HG02763 (cell line): ENCODE measurements at regions not wholly inside any gene's neighbourhood (a gene's known extent, or its start where the extent isn't known, plus 50 kb on each side); places are given as distances from the start of the nearest gene placed in this dataset.

Experiments used
- ATAC-seq: cut with Tn5 transposase; IDR thresholded peaks from one replicate; pipeline ENCODE4 v1.9.1; 2021; ENCODE audit warnings: mild to moderate bottlenecking, moderate library complexity; ENCODE audit not compliant: unreplicated experiment

DNA sequence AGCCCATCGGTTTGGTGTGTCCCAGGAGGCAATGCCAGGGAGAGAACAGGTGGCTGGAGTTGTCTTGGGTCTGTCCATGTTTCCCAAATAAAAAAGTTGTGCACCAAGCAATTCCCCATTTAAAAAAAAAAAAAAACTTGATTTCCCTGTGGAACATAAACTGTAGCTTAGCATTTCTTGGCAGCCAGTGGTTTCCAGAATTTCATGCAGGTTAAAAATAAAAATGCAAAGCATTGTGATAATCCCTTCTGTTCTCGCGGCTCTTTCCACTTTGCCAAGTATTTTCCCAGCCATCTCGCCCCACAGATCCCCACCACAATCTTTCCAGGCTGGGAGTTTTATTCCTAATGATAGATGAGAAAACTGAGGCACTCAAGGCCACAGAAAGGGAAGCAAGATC is 51.4 kb upstream of the MSX1 start:
- ATAC-seq: no peak

DNA sequence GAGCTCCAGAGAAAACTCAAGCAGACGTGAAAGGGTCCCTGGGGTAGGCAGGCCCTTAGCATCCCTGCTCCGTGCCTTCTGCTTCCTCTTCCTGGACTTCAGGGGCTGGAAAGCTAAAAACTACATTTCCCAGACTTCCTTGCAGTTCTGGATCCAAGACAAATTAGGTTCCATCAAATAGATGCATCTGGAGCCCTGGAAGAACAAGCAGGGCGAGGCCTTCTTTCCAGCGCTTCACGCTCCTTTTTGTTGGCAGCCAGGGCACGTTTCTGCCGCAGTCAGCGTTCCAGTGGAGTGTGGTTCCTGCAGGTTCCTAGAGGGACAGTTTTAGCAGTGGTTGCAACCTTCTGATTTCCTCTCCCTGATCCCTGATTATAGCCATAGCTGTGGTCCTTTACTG is 53.6 kb upstream of the MSX1 start:
- no peak for ATAC-seq

DNA sequence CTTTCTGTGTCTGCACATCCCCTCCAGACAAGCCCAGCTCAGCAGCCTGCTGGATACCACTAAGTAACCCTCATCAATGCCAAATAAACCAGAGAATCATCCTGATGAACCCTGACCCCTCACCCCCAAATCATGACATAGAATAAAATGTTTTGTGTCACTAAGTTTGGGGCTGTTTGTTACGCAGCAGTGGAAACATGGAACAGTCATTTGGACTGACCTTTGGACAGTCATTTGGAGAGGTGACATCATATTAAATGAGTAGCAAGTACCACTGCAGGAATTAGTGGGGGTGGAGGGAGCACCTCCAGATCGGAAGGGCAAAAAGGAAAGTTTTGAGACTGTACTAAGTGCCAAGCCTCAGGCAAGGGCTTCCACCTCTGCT is 55.6 kb upstream of the MSX1 start:
- no peak for ATAC-seq

DNA sequence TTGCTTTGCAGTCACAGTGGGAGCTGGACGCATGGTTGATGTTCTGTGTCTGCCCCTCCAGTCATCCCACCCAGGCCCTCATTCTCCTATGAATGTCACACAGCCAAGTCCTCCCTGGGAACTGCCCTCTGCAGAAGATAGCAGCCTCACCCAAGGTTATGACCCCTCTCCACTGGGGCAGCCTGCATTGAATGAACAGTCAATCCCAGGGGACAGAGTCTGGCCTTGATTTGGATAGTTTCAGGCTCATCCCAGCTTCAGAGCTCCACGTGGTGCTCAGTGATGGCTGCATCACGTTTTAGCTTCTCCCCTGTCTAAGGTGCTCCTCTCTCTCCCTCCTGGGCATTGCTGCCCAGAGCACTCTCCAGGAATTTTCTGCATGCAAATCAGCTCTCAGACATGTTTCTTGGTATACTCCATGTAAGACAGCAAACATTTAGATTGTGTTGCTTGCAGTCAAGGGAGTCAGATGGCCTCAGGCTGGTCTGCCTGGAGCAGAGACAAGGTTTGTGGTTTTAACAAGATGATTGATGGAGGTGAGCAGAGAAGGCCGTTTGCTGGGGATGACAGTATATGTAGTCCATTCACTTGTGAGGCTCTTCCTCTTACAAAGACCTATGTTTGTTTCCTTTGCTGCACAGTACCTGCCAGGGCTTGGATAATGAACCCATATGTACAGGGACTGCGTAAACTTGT is 56.1 kb upstream of the MSX1 start:
- no peak for ATAC-seq

DNA sequence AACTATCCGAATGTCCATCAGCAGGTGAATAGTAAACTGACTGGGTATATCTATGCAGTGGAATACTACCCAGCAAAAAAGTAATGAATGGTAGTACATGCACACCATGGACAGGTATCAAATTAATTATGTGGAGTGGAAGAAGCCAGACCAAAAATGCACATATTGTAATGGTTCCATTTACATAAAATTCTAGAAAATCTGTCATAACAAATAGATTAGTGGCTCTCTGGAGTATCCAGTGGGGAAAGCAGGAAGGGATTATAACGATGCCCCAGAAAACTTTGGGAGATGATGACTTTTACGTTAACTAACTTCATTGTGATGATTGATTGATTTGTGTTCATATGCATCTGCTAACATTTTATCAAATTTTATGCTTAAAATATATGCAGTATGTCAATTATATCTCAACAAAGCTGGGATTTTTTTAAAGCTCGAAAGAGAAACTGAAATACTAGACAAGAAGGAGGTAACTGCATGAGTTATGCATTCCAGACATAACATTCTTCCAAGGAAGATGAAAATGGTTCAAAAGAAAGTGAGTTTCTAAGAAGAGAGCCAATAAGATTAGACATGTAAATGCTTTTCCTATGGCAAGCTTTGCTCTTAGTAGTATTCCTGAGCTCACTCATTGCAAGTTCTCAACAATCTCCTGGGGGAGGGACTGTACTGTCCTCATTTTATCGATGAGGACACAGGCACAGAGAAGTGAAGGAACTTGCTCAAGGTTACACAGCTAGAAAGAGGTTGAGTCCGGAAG is 58.6 kb upstream of the MSX1 start:
- no peak for ATAC-seq

DNA sequence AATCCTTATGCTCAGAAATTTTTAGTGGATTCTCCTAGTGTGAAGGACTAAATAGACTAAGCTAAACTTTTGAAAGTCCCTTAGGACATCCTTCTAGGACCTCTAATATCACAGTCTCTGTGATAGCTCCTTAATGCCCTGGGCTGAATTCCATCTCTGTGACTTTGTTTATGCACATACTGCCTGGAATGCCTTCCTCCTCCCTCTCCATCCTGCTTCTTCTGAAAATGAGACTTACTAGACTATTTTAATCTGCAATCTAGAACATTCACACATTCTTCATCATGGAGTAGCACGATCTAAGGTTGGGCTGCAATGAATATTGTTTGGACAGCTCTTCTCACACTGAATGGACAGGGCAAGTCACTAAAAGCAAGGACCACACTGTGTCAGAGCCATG is 65.0 kb upstream of the MSX1 start:
- ATAC-seq: no peak

DNA sequence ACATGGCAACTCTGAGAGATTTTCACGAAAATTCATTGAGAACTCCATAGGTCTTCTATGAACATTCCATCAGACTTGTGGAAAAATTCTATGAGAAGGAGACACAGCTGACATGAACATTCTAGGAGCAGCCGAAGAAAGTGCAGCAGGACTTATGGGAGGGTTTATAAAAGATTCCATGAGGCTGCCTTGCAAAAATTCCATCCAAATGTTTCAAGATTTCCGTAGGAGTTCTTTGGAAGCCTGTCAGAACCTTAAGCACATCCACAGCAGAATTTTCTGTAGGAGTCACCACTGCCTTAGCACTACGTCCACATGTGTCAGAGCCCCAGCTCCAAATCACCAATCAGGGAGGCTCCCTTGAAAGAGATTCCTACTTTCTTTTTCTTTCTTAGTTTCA is 67.0 kb upstream of the MSX1 start:
- ATAC-seq: no peak

DNA sequence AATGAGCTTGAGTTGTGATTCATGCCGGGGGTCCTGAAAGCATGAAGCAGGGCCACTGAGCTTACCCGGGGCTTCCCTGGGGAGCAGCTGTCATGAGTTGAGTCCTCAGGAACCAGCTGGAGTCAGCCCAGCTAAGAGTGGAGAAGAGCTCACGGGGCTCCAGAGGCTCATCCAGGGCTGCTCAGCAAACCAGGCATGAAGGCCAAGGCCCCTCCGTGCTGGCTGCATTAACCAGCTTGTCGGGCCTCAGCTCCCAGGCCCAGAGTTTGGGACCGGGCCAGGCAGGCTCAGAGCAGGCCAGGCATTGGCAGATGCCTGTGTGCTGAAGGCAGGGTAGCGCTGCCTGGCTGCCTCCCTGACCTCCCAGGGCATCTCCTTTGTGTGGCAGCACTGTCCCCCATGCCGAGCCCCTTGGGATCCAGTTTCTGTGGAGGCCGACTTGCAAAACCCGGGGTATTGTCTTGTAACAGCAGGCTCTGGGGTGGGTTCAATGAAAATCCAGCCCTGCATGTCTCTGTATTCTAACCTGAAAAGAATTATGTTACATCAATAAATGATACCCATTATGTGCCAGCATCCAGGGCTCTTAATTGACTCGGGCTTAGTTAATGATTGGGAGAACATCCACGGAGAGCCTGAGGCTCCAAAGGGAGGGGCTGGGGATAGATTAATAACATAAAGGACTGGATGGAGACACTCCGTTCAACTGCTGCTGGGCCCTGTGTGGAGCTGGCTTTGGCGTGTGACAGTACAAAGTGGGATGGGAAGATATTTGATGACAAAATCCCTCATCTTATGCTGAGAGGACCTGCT is 68.0 kb upstream of the MSX1 start:
- ATAC-seq: no peak

DNA sequence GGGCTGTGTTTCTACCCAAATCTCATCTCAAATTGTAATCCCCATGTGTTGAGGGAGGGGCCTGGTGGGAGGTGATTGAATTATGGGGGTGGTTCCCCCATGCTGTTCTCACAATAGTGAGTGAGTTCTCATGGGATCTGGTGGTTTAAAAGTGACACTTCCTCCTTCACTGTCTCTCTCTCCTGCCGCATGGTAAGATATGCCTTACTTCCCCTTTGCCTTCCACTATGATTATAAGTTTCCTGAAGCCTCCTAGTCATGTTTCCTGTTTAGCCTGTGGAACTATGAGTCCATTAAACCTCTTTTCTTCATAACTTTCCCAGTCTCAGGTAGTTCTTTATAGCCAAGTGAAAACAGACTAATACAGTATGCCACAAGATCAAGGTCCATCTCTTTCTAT is 70.0 kb upstream of the MSX1 start:
- ATAC-seq: no peak

DNA sequence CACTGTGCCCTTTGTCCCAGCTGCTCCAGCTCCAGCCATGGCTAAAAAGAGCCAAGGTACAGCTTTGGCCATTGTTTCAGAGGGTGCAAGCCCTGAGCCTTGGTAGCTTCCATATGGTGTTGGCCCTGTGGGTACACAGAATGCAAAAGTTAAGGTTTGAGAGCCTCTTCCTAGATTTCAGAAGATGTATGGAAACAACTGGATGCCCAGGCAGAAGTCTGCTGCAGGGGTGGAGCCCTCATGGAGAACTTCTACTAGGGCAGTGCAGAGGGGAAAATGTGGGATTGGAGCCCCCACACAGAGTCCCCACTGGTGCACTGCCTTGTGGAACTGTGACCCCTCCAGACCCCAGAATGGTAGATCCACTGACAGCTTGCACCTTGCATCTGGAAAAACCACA is 70.9 kb upstream of the MSX1 start:
- ATAC-seq: no peak

DNA sequence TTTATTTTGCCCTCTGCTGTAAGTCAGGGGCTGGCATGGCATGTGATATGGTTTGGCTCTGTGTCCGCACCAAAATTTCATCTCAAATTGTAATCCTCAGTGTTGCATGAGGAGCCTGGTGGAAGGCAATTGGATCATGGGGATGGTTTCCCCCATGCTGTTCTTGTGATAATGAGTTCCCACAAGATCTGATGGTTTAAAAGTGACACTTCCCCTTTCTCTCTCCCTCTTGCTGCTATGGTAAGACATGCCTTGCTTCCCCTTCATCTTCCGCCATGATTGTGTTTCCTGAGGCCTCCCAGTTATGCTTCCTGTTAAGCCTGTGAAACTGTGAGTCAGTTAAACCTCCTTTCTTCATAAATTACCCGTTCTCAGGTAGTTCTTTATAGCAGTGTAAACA is 72.0 kb upstream of the MSX1 start:
- no peak for ATAC-seq

DNA sequence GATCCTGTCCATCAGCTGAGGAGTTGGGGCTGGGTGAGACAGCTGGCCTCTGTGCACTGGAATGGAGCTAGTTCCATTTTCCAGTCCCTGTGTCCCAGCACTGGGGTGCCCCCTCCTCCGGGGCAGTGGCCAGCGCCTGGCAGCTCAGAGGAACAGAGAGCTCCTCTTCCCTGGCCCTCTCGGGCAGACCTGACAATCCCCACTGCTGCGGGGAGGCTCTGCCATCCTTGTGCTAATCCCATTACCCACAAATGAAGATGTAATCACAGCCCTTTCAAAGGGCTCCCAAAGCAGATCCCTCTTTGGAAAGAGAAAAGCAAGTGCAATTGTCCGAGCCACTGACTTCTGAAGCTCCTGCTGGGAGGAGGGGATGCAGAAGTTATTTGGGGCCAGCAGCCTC is 75.1 kb upstream of the MSX1 start:
- ATAC-seq: no peak

DNA sequence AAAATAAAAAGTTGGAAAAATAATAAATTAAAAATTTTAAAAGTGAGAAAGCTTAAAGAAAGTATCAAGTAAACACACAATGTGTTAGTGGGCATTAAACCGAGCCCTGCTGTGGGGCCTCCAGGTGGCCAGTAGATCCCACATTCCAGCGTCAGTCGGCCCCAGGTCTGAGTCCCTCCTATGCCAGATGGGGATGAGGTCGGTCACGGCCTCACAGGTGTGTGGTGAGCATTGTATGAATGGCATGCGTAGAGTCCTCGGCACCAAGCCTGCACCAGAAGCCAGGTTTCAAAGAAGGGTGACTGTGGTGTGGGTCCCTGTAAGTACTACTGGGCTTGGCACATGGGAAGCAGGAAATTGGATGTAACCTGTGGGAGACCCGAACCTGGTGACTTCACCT is 75.6 kb upstream of the MSX1 start:
- ATAC-seq: no peak

DNA sequence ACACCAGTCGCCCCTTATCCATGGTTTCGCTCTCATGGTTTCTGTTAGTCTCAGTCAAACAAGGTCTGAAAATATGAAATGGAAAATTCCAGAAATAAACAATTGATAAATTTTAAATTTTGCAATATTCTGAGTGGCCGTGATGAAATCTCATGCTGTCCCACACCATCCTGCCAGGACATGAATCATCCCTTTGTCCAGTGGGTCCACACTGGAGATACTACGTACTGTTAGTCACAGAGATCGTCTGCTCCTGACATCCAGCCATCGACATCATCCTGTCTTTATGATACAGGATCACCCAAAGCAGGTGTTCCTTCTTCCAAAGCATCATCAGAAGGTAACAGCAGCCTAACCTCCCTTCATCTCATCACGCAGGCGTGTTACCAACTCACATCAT is 76.5 kb upstream of the MSX1 start:
- no peak for ATAC-seq

DNA sequence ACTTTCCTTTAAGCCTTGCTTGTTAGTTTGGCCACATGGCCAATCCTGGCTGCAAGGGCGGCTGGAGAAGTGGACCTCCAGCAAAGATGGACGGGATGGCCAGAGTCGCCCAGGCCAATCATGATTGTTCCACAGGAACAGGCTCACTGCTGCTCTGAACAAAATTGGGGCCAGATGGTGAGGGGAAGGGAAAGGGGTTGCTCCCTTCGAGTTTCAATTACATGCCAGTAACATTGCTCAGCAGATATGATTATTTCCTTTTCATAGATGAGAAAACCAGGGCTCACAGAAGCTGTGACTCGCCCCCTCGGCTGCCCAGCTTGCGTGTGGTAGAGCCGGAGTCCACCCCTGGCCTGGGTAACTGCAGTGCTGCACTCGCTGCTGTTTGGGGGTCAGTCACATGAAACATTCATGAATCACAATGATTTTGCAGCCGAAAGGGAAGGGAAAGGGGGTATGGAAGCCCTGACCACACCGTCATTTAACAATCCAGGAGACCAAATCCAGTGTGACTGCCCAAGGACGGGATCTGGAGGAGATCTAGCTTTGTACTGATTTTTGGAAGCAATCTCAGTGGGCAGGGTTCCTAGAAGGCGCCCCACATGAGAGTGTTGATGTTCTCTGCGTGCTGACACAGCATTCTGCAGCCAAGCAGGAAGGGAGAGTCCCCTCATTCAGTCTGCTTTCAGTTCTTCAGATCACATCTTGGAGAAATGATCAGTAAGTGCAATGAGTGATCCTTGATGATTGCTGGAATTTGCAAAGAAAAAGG is 77.3 kb upstream of the MSX1 start:
- no peak for ATAC-seq

DNA sequence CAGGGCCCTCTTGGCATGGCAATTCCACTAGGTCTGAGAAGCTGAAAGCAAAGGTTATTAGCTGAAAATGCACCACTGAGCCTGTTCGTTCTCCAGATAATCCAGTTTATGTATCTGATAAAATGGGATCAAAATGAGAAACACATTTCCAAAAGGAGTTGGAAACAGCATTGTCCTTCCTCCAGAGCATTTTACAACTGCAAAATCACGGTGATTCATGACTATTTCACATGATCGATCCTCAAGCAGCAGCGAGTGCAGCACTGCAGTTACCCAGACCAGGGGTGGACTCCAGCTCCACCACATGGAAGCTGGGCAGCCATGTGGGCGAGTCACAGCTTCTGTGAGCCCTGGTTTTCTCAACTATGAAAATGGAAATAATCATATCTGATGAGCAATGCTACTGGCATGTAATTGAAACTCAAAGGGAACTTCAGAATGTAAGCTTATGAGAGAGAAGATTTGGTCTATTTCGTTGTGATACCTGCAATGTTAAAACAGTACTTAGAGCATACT is 78.7 kb upstream of the MSX1 start:
- ATAC-seq: no peak

DNA sequence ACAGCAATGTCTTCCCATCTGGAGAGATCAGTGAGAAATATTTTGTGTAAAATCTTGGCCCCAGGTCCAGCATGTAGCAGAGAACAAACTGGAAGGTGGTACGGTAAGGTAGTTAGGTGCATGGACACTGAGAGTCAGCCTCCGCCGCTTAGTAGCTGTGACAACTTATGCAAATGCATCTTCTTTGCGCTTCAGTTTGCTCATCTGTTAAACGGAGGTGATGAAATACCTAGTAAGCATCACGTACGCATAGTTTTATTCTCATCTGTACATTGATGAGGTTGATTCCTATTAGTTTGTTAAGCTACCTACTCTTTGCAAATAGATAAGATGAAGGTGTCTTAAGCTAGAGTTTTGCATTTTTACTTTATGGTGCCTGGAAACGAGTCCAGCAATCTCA is 80.0 kb upstream of the MSX1 start:
- no peak for ATAC-seq

DNA sequence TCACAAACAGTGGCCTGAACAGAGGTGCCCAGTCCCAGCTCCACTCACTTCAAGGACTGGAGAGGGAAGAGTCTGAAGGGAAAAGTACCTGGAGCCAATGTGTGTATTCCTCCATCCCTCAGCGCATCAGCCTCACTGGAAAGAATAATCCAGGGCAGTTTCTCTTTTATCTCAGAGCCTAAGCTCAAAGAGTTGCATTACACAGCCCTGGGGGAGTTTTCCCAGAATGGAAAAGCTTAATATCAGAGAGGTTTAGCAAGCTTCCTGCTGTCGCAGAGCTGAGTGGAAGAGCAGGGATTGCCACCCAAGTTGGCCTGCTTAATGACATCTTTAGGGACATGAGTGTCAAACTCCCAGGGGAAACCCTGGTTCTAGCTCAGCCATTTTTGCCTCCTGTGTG is 80.4 kb upstream of the MSX1 start:
- ATAC-seq: no peak

DNA sequence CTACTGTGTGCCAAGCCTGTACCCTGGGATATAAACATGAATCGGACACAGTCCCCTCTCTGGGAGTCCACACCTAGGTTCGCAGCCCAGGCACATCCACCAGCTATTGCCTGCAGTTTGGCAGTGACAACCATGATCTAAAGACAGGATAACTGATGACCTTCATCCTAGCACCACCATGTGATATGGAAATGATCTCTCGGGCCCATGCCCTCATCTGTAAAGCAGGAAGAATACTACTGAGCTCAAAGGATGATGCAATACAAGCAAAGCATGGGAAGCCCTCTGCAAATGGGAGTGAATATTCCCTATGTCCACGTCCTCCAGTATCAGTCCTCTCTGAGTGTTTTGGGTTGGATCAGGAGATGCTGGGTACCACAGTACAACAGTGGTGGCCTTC is 80.9 kb upstream of the MSX1 start:
- ATAC-seq: no peak

DNA sequence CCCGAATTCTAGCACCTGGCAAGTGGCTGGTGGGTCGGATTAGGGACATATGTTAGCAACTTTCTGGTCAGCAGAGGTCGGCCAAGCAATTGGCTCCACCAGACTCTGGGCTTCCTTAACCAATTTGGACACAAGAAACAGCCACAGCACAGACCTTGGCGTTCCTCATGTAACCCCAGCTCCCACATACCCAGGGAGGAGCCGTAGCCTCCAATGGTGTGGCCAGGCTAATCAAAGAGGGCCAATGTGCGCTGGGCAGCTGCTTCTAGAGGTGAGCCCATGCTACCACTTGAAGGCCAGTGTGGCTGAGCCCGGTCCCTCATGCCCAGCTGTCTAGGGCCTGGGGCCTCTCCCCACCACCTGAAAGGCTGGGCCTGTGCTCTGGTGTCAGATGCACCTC is 82.5 kb upstream of the MSX1 start:
- no peak for ATAC-seq

DNA sequence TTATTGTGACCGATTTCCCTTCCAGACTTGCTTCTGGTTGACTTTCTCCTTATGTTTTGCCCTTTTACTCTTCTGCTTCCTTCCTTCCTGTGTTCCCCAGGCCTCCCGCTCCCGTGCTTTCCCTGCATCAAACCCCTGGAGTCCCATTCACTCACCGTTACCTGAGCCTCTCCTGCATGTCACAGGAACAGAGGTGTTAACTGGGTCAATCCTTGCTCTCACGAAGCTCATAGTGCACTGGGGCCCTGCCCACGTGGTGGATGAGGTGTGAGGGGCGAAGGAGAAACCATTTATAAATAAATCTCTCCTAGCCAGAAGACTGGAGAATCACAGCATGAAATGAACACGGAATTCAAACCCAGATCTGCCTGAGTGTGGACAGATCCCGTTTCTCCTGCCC is 83.1 kb upstream of the MSX1 start:
- ATAC-seq: no peak
